Lung (tissue), 11 donors: ENCODE measurements at regions not wholly inside any gene's neighbourhood (a gene's known extent, or its start where the extent isn't known, plus 50 kb on each side); places are given as distances from the start of the nearest gene placed in this dataset.

Source experiments
- ATAC-seq: fragments of 200-7000 bp; cut with Tn5 transposase; one replicate; pipeline ENCODE4 v1.9.1; 2020; ENCODE audit warnings: moderate number of reproducible peaks; ENCODE audit not compliant: insufficient read depth, low FRiP score
- DNase-seq, 3 donors: peaks; one replicate each; pipeline ENCODE4 v3.0.0-alpha.2; 2013 to 2017
- H3K27ac ChIP-seq, 2 donors: one replicate each; pipeline ENCODE4 v1.5.1; 2013; ENCODE audit warnings: mild to moderate bottlenecking in 2 of 2, moderate library complexity in 2 of 2, control low read depth in 1 of 2, inconsistent platforms in 1 of 2, low read depth in 1 of 2, low read length in 1 of 2
- H3K27me3 ChIP-seq, 3 donors: one replicate each; pipeline ENCODE4 v1.5.1; 2013; ENCODE audit warnings: low read length in 2 of 3; ENCODE audit not compliant: control insufficient read depth in 3 of 3, insufficient read depth in 3 of 3
- H3K36me3 ChIP-seq, 4 donors: one replicate each; pipeline ENCODE4 v1.5.1; 2013; ENCODE audit warnings: low read length in 4 of 4, mild to moderate bottlenecking in 1 of 4, moderate library complexity in 1 of 4; ENCODE audit not compliant: control insufficient read depth in 4 of 4, insufficient read depth in 4 of 4
- H3K4me1 ChIP-seq, 5 donors: one replicate each; pipeline ENCODE4 v1.5.1; 2013; ENCODE audit warnings: low read length in 5 of 5, mild to moderate bottlenecking in 2 of 5, moderate library complexity in 1 of 5; ENCODE audit not compliant: control insufficient read depth in 5 of 5, insufficient read depth in 5 of 5
- H3K4me3 ChIP-seq: one replicate; pipeline ENCODE4 v1.5.1; 2013; ENCODE audit warnings: mild to moderate bottlenecking, control low read depth, moderate library complexity
- H3K9ac ChIP-seq, 2 donors: one replicate each; pipeline ENCODE4 v1.5.1; 2013; ENCODE audit warnings: low read length in 2 of 2, control low read depth in 1 of 2; ENCODE audit not compliant: insufficient read depth in 1 of 2
- H3K9me3 ChIP-seq, 4 donors: one replicate each; pipeline ENCODE4 v1.5.1; 2013; ENCODE audit warnings: low read length in 3 of 4, mild to moderate bottlenecking in 1 of 4, moderate library complexity in 1 of 4; ENCODE audit not compliant: control insufficient read depth in 4 of 4, insufficient read depth in 3 of 4
- CTCF ChIP-seq: IDR thresholded peaks from 2 replicates; pipeline ENCODE4 v1.5.1; 2012; ENCODE audit warnings: mild to moderate bottlenecking; ENCODE audit errors: control extremely low read depth, extremely low read depth
- WGBS, 2 donors: extraction: QIAGEN DNeasy Blood & Tissue Kit; methylation state at CpG; one replicate each; pipeline ENCODE4 v1.1.7; 2013; 5-methylcytosine and 5-hydroxymethylcytosine counted together
- donor health status: control.
- donor health status: control.
- donor health status: Bipolar disorder and iron deficiency.
- donor health status: healthy.
- donor health status: DM: yes; HTN: yes; CAD: no.

- no peaks in the 10 kb centered on the region for H3K36me3 ChIP-seq
- no peaks in the 10 kb centered on the region for H3K9me3 ChIP-seq
- no peak for TF ChIP-seq CTCF
- no peak overlapping the region for H3K27ac ChIP-seq
- WGBS, 2 donors, result 57 to 77% methylated on average over 2 of the region's 2 CpGs
- peaks cover 0 to 18% (median under 1%) of the 10 kb centered on the region in 5 donors for H3K4me1 ChIP-seq
- H3K4me3 ChIP-seq, result no peak overlapping the region
- H3K27me3 ChIP-seq, result peaks cover 0 to 1% (median 0%) of the 10 kb centered on the region in 3 donors
- DNase-seq (peak in 1 of 3 donors; percentile 25), ATAC-seq (no peak)
- no peak overlapping the region for H3K9ac ChIP-seq
Observed at GRCh38 chr2:59296279-59296678, 1055.2 kb upstream of the FANCL start.

DNA sequence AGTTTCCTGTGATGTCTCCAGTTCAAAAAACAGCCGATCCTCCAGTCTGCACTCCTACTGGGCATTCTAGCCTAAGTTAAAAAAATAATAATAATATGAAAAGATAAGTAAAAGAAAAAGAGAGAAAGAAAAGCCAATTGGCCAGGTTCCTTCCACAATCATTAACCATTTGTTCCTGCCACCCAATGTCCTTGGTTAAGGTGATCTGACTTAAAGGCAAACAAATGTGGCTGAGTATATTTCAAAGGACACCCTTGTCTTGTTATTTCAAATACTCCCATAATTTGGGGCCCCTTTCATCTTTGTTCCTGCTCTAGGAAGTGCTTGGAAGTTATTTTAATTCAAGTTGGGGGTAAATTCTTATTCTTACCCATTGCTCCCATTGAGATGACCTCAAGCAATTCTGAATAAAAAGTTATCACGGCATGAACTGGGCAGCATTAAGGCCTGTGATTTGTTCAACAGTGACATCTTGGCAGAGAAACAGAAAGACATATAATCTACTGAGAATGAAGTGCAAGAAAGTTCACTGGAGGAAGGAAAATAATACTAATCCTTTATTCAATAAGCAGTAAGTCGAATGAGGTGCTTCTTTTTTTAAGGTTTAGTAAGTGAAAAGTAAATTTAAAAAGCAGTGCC, 1054.5 kb upstream of the FANCL start:
- Histone ChIP-seq H3K27ac (no peak overlapping the region), H3K9ac (no peak overlapping the region), H3K36me3 (no peaks in the 10 kb centered on the region), H3K9me3 (no peaks in the 10 kb centered on the region), H3K4me1 (peaks cover 0 to 18% (median 0%) of the 10 kb centered on the region in 5 donors), H3K27me3 (no peaks in the 10 kb centered on the region), H3K4me3 (no peak overlapping the region)
- 59 to 79% methylated on average over 3 of the region's 3 CpGs for WGBS, 2 donors
- no peak for ATAC-seq
- no peak for DNase-seq
- TF ChIP-seq CTCF, result no peak

DNA sequence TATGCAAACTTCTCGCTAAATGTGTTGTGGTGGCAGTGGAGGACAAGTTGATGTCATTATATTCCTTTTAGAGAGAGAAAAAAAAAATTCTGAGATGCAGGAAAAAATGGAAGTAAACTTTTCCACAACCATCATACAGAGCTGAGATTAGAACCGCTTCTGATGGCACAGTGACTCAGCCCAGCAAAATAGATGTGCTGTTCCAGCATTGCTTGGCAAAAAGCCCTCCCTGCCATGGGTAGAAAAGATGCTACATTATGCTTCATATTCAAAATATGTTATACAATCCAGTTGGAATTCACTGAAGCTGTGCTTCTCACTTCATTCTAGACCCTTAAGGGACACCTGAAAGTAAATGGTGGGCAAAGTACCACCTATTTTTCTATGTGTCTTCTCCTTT, 1047.6 kb upstream of the FANCL start:
- no peak for DNase-seq
- H3K4me1 ChIP-seq, result no peaks in the 10 kb centered on the region
- H3K27ac ChIP-seq, result no peak overlapping the region
- no peaks in the 10 kb centered on the region for H3K36me3 ChIP-seq
- ATAC-seq, result no peak
- H3K27me3 ChIP-seq, result no peaks in the 10 kb centered on the region
- TF ChIP-seq CTCF, result no peak
- H3K9me3 ChIP-seq, result no peaks in the 10 kb centered on the region
- no peak overlapping the region for H3K4me3 ChIP-seq
- 82 to 85% methylated on average over 2 of the region's 2 CpGs for WGBS, 2 donors
- no peak overlapping the region for H3K9ac ChIP-seq
